ENCODE measurements at regions not wholly inside any gene's neighbourhood (a gene's known extent, or its start where the extent isn't known, plus 50 kb on each side); places are given as distances from the start of the nearest gene placed in this dataset.

DNA sequence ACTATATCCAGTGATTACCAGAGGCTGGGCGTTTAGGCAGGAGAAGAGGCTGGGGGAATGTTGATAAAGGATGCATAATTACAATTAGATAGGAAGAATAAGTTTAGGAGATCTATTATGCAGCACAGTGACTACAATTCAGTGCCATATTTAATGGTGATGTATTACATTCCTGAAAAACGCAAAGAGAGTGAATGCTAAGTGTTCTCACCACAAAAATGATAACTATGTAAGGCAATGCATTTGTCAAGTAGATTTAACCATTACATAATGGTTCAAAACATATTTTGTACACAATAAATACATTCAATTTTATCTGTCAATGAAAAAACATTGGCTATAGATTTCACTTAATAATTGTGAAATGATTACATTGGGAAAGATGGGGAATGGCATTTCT is 548.9 kb downstream of the NUF2 start:
- POLR2A ChIA-PET: no interaction called here
- no peaks in the 10 kb centered on the region for H3K4me1 ChIP-seq (ENCODE audit: control insufficient read depth, insufficient read depth, low read length)
- H3K4me3 ChIP-seq (ENCODE audit: low read depth, low read length): no peak overlapping the region
- H3K9me3 ChIP-seq (ENCODE audit: control insufficient read depth, insufficient read depth, low read depth, low read length): no peaks in the 10 kb centered on the region
- TF ChIP-seq SCRT1 (tag by site-specific recombination; IDR thresholded peaks at IDR 0.05; ENCODE audit: borderline replicate concordance): no peak
- no peak for TF ChIP-seq GLIS2 (tag by site-specific recombination; IDR thresholded peaks at IDR 0.05)
- TF ChIP-seq PRDM1 (tag by site-specific recombination; IDR thresholded peaks at IDR 0.05): no peak
- no peak for TF ChIP-seq KLF8 (tag by site-specific recombination; IDR thresholded peaks at IDR 0.05)
- TF ChIP-seq ZNF514 (tag by site-specific recombination; IDR thresholded peaks at IDR 0.05): no peak
- no peak for TF ChIP-seq ZNF16 (tag by site-specific recombination; IDR thresholded peaks at IDR 0.05; ENCODE audit: low read depth)
- no peak for TF ChIP-seq REPIN1 (tag by site-specific recombination; IDR thresholded peaks at IDR 0.05; ENCODE audit: low read depth)
- TF ChIP-seq, protein P1, sequence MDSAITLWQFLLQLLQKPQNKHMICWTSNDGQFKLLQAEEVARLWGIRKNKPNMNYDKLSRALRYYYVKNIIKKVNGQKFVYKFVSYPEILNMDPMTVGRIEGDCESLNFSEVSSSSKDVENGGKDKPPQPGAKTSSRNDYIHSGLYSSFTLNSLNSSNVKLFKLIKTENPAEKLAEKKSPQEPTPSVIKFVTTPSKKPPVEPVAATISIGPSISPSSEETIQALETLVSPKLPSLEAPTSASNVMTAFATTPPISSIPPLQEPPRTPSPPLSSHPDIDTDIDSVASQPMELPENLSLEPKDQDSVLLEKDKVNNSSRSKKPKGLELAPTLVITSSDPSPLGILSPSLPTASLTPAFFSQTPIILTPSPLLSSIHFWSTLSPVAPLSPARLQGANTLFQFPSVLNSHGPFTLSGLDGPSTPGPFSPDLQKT (IDR thresholded peaks at IDR 0.05; ENCODE audit: borderline replicate concordance, low read depth, low read length): no peak
- no peak for TF ChIP-seq ZNF555 (tag by site-specific recombination; conservative IDR thresholded peaks at IDR 0.05)
- TF ChIP-seq ZNF394 (tag by site-specific recombination; IDR thresholded peaks at IDR 0.05; ENCODE audit: borderline replicate concordance): no peak
- no peak for TF ChIP-seq SCRT2 (tag by site-specific recombination; IDR thresholded peaks at IDR 0.05)
- TF ChIP-seq, protein P2, sequence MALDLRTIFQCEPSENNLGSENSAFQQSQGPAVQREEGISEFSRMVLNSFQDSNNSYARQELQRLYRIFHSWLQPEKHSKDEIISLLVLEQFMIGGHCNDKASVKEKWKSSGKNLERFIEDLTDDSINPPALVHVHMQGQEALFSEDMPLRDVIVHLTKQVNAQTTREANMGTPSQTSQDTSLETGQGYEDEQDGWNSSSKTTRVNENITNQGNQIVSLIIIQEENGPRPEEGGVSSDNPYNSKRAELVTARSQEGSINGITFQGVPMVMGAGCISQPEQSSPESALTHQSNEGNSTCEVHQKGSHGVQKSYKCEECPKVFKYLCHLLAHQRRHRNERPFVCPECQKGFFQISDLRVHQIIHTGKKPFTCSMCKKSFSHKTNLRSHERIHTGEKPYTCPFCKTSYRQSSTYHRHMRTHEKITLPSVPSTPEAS (tag by site-specific recombination; IDR thresholded peaks at IDR 0.05): no peak
- no peak for TF ChIP-seq ZNF549 (tag by site-specific recombination; IDR thresholded peaks at IDR 0.05)
- no peak overlapping the region for H3K27ac ChIP-seq (ENCODE audit: extremely low read depth, low read depth, low read length)
- H3K36me3 ChIP-seq (ENCODE audit: control insufficient read depth in 2 of 2, insufficient read depth in 1 of 2, low read length in 2 of 2): no peaks in the 10 kb centered on the region
- CTCF ChIA-PET: no interaction called here

DNA sequence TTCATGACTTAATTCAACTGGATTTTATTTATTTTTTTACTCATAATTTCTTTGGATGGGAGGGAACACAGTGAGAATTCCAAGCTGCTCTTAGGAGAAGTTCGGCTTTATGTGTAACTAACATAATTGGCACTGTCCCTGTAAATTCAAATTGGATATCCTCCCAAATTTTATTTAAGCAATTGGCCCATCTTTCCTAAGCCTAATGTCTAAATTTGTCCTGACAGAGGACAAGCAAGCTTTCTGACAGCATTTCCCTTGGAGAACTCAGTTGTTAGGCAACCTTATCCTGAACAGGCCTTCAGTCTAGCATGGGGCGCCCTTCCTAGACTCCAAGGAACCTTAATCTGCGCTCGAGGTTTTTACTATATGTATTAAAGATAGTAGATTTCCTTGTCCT is 550.3 kb downstream of the NUF2 start:
- Histone ChIP-seq H3K4me3 (ENCODE audit: low read depth, low read length) (no peak overlapping the region), H3K9me3 (ENCODE audit: control insufficient read depth, insufficient read depth, low read depth, low read length) (no peaks in the 10 kb centered on the region), H3K27ac (ENCODE audit: extremely low read depth, low read depth, low read length) (no peak overlapping the region), H3K36me3 (ENCODE audit: control insufficient read depth in 2 of 2, insufficient read depth in 1 of 2, low read length in 2 of 2) (no peaks in the 10 kb centered on the region), H3K4me1 (ENCODE audit: control insufficient read depth, insufficient read depth, low read length) (no peaks in the 10 kb centered on the region)
- POLR2A ChIA-PET: no interaction called here
- CTCF ChIA-PET: interaction anchor here (0.7 kb wide), 1 partner anchor 786 kb away, joined by 5 read pairs; no protein-coding TSS in a partner anchor
- no peak for TF ChIP-seq ZNF354C (tag by site-specific recombination; IDR thresholded peaks at IDR 0.05; ENCODE audit: borderline replicate concordance, low read depth)
- TF ChIP-seq, protein P3, sequence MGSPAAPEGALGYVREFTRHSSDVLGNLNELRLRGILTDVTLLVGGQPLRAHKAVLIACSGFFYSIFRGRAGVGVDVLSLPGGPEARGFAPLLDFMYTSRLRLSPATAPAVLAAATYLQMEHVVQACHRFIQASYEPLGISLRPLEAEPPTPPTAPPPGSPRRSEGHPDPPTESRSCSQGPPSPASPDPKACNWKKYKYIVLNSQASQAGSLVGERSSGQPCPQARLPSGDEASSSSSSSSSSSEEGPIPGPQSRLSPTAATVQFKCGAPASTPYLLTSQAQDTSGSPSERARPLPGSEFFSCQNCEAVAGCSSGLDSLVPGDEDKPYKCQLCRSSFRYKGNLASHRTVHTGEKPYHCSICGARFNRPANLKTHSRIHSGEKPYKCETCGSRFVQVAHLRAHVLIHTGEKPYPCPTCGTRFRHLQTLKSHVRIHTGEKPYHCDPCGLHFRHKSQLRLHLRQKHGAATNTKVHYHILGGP (tag by site-specific recombination; IDR thresholded peaks at IDR 0.05): no peak
- no peak for TF ChIP-seq ZNF664 (tag by site-specific recombination; IDR thresholded peaks at IDR 0.05)
- TF ChIP-seq ZNF302 (tag by site-specific recombination; IDR thresholded peaks at IDR 0.05; ENCODE audit: low read depth): no peak
- no peak for TF ChIP-seq ZNF677 (tag by site-specific recombination; IDR thresholded peaks at IDR 0.05)
- TF ChIP-seq ZNF596 (tag by site-specific recombination; IDR thresholded peaks at IDR 0.05): no peak

DNA sequence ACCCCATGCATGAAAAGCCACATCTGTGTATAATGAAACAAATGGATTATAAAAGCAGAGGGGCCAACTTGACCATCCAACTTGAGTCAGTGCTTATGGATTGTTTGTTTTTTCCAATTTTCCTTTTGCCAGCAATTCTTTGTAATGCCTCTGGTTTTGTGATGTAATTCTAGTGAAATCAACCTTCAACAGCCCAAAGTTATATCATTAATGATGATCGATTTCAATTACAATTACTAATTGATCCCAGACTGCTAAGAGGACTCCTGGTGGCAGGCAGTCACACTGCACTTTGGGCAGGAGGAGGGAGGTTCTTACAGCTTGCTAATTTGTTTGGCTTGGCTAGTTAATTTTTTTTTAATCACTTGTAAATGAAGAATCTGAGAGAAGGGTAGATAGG is 552.3 kb downstream of the NUF2 start:
- Histone ChIP-seq H3K4me1 (ENCODE audit: control insufficient read depth, insufficient read depth, low read length) (no peaks in the 10 kb centered on the region), H3K4me3 (ENCODE audit: low read depth, low read length) (no peak overlapping the region), H3K9me3 (ENCODE audit: control insufficient read depth, insufficient read depth, low read depth, low read length) (no peaks in the 10 kb centered on the region), H3K27ac (ENCODE audit: extremely low read depth, low read depth, low read length) (no peak overlapping the region), H3K36me3 (ENCODE audit: control insufficient read depth in 2 of 2, insufficient read depth in 1 of 2, low read length in 2 of 2) (no peaks in the 10 kb centered on the region)
- POLR2A ChIA-PET: no interaction called here
- CTCF ChIA-PET: interaction anchor here (0.8 to 1.8 kb wide), 2 partner anchors 15 to 362 kb away, joined by 3 to 4 read pairs; no protein-coding TSS in a partner anchor
- TF ChIP-seq ZNF785 (tag by site-specific recombination; IDR thresholded peaks at IDR 0.05) (no peak), ZNF138 (tag by site-specific recombination; IDR thresholded peaks at IDR 0.05; ENCODE audit: borderline replicate concordance) (no peak), SP2 (tag by site-specific recombination; IDR thresholded peaks at IDR 0.05) (no peak), ZNF48 (tag by site-specific recombination; IDR thresholded peaks at IDR 0.05) (no peak), ZNF19 (tag by site-specific recombination; IDR thresholded peaks at IDR 0.05; ENCODE audit: low read depth) (no peak), ZNF121 (tag by site-specific recombination; IDR thresholded peaks at IDR 0.05) (no peak), ZNF155 (tag by site-specific recombination; IDR thresholded peaks at IDR 0.05) (no peak), ZNF266 (tag by site-specific recombination; IDR thresholded peaks at IDR 0.05; ENCODE audit: low read depth) (no peak), ZSCAN23 (tag by site-specific recombination; IDR thresholded peaks at IDR 0.05) (no peak), ZNF747 (tag by site-specific recombination; IDR thresholded peaks at IDR 0.05) (no peak), GLI2 (tag by site-specific recombination; IDR thresholded peaks at IDR 0.05; ENCODE audit: borderline replicate concordance, low read depth) (no peak)

Data from HEK293 (cell line).